ENCODE measurements at regions not wholly inside any gene's neighbourhood (a gene's known extent, or its start where the extent isn't known, plus 50 kb on each side); places are given as distances from the start of the nearest gene placed in this dataset.

DNA sequence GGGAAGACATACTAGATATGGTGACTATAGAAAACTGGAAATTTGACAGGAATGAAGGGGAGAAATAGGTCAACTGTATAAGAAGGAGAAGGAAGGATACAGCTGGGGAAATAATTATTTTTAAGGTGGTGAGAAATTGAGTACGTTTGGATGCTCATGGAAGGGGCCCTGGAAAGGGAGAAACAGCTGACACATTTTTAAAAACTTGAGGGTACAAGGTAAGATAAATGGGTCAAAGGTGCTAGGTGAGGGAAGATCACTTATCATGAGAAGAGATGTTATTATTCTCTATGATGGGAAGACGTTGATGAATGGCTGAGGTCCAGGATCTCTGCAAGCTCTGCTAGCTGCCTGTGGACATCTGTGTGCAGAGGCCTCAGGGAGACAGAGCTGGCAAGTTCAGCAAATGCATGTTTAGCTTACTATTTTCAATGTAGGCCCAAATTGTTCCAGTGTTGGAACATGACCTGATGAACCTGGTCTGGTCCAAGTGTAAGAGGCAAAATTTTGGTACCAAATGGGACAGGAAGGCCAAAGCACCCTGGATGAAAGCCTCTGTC is 181.7 kb downstream of the MTRR start:
- FAIRE-seq, result no peak

DNA sequence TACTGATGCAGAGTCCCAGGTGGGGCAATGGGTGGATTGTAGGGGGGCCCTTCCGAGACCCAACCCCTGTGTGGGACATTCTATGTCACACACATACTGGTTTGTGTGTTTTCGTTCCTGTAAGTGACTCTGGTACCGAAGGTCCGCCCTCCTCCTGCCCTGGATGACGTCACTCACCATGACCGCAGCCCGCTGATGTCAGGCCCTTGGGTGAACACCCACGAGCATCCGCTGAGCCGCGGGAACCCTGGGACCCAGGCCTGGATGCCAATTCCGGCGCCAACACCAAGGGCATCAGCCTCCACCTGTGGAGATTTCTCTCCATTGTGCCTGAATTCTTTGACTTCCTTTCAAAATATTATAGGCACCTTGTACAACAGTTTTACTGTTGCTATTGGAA is 184.3 kb downstream of the MTRR start:
- FAIRE-seq, result no peak

DNA sequence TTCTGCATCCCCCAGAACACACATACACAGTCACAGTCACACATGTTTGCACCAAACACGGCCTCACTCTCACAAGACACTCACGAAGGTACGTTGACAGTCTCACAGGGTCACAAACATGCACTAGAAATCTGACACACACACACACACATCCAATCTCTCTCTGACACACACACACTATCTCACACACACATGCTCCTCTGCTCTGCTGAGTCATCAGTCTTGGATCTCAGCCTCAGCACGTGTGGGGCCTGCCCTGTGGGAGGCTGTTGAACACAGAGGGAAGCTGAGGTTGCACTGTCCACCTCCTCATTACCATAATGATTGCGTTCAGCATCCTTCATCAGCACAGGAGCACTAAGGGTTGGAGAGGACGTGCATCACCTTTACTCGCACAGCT is 188.8 kb downstream of the MTRR start:
- FAIRE-seq, result no peak

DNA sequence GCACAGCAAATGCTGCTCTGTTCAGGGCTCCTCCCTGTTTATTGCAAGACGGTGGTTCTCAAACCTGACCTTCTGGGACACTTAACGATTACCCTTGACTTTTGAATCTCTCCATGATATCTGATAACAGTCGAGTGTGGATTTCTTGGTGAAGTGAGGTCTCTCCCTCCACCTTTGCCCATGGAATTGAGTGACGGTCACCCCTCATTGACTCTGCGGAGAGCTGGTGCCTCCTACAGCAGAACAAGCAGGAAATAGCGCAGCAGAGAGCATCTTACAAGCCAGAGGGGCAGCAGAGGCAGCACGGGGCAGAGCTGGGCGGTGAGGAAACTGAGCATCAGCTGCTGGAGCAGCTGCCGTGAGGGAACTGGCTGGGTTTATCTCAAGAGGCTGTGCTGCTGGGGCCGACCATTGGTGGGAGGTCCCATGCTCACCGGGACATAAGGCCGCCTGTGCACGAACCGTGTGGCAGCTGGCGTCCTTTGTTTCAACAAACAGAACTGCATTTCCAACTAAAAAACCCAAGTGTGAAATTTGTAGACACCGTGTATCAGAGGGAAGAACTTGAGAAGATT is 189.8 kb downstream of the MTRR start:
- FAIRE-seq, result no peak

- no peak for FAIRE-seq
Measured at GRCh38 chr5:8059337-8059736, 190.4 kb downstream of the MTRR start.

GRCh38 chr5:8060235-8060952 is 191.4 kb downstream of the MTRR start:
- no peak for FAIRE-seq

GRCh38 chr5:8060953-8061429 is 192.0 kb downstream of the MTRR start:
- no peak for FAIRE-seq

GRCh38 chr5:8062521-8062920 is 193.6 kb downstream of the MTRR start:
- no peak for FAIRE-seq

DNA sequence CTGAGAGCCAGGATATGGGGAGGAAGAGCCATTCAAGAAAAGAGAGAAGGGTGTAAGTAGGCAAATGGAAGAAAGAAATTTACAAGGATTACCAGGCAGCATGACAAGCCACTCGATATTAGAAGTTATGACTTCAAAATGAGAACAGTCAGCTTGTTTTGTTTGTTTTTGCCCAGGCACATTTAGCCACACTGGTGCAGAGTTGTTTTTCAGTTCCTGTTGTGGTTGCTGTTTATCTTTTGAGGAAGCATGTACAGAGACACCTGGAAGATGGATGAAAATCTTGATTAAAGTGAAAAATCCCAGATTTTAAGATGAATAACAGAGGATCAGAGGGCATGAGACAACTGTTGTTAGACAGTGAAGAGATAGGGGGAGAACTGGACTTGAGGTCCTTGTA is 199.1 kb downstream of the MTRR start:
- FAIRE-seq, result no peak

- no peak for FAIRE-seq
Measured at GRCh38 chr5:8070138-8070537, 201.2 kb downstream of the MTRR start.

GRCh38 chr5:8079056-8079455 is 210.1 kb downstream of the MTRR start:
- FAIRE-seq, result no peak

DNA sequence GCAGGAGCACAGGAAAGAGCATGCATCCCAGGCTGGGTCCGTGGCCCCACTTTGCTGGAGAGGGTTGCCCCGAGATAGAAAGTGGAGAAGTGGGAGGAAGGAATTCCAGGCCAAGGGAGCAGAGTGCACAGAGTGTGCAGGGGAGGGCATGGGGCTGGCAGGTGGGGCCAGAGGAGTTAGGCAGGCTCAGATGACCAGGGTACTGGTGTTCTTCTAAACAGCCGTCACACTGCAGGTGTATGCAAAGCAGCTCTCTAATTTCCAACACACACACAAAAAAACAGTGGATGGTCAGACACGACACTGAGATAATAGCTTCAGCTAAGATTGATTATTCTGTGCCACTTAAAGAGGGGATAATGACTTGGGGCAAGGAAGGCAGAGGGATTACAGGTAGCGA is 212.2 kb downstream of the MTRR start:
- no peak for FAIRE-seq

DNA sequence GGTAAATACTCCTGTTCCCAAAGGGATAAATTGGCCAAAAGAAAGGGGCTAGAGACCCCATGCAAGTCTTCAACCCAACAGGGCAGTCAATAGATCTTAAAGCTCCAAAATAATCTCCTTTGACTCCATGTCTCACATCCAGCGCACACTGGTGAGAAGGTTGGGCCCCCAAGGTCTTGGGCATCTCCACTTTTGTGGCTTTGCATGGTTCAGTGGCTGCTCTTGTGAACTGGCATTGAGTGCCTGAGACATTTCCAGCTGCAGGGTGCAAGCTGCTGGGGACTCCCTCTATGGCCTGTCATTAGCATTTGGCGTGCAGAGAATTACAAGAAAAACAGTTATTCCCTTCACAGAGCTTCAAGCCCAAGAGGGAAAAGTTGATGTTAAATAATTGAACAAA is 224.7 kb downstream of the MTRR start:
- no peak for FAIRE-seq

- no peak for FAIRE-seq
Measured at GRCh38 chr5:8094304-8094703, 225.4 kb downstream of the MTRR start.

DNA sequence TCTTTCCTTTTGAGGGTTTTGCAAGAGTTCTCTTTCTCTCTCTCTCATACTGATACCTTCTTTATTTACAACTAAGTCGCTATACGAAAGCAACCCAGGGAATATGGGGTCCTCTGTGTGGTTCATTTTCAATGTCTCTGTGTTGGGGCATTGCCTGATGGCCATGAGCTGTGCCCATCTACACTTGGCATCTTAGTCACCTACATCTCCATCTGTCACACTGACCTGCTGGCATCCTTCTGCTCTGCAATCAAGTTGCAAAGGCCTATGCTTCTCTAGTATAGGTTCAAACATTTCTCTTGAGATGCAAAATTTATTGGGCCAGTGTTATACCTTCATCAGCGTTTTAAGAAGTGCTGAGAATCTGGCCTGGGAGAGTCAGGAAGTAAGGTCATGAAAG is 228.2 kb downstream of the MTRR start:
- FAIRE-seq, result no peak

DNA sequence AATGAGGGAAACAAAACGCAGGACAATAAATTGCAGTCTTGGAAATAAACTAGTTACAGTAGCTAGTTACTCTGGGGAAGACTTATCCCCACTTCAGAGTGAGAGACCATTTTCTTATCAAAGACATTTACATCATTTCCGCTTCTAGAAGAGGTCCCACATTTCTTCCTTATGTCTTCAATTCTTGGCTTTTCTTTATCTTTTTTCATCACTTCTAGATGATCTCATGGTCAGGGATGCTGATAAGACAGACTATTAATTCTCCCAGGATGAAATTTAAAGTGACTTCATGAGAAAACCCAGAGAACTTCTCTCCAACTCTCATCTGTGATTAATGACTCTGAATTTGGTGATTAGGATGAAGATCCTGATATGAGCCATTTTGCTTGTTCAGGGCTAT is 229.1 kb downstream of the MTRR start:
- FAIRE-seq, result no peak

DNA sequence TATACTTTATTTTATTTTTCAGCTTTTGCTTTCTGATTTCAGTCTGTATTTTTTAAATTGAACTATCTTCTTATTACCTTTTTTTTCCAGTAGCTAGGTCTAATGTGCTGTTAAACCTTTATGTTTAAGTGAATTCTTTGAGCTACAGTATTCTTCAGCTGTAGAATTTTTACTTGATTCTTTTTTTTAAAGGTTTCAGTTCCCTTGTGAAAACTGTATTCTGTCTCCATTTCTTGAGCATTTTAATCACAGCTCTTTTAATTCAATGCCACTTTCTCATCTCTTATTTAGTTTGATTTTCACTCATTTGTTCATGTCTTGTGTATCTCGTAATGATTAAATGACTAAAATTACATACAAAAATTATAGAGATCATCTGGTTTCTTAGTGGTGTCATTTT is 233.8 kb downstream of the MTRR start:
- FAIRE-seq, result no peak

DNA sequence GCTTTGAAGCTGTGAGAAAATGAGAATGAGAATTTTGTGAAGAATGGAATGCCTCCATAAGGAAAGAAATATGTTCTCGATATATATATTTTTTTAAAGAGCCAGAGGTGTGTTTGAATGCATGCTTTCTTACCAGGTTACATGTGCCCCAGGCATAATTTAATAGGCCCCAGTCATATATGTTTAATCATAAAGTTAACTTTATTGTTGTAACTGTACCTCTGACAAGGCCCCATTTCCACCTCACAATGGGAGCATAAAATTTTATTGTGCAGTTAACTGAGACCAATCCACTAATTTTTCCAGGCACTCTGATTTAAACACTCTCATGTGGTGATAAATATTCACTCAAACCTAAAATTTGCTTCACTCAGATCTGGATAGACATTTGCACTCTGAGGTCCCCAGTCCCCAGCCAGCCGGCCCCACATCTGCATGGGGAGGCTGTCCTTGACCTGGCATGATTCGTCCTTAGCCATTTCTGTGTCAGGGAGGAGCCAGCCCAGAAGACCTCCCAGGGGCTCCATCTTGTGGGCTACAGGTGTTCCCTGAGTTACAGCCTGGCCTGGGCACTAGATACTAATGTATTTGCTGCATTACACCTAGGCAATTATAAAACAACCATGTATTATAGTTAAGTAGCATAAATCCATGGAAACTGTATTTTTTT is 245.8 kb downstream of the MTRR start:
- FAIRE-seq, result no peak

- FAIRE-seq, result no peak
Measured at GRCh38 chr5:8123559-8123958, 254.6 kb downstream of the MTRR start.

DNA sequence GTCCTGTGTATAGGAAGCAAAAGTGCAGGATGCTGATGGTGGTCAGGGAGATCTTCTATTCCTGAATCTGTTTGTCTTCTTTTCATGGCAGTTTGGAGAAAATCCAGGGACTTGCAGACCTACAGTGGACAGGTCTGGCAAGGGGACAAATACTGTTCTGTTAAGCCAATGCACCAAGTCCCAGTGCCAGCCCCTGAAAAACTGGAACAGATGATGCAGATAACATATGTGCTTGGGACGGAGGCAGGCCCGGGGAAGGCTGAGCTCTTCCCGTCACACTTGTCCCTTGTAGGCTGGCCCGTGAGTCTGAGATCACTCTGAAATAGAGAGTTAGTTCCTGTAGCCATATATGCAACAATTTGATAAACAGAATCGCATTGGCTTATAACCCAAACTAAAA is 265.7 kb downstream of the MTRR start:
- no peak for FAIRE-seq

DNA sequence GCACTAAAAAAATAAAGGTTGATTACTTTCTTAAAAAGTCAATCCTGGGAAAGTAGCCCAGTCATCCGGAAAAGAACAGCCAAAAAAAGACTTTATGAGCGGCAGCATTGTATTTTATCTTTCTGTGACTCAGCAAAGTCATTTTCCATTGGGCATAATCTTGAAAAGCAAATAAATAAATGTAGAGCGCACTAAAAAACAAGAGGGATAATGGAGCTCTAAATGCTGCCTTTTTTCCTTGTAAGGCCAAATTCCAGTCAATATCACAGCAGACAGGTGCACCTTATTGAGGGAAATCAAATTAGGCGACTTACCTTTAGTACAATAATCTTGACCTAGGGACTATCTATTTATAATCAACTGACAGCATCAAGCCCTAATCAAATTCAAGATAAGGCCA is 266.8 kb downstream of the MTRR start:
- FAIRE-seq, result no peak

DNA sequence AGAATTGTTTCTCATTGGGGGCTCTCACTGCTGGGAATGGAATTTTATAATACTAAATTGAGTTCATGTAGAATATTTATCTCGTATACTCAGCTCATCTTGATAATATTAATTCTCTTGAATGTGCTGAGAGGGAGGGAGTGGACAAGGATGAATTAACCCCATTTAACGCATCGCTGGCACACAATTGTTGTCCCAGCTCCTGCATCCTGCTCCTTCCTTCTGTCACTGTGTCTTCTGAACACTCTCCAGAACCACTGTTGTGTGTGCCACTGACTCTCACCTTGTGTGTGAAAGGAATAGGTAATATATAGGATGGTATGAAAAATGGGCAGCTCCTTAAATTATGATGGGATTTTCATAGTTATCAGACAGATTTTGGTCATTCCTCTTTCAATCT is 267.3 kb downstream of the MTRR start:
- FAIRE-seq, result no peak

DNA sequence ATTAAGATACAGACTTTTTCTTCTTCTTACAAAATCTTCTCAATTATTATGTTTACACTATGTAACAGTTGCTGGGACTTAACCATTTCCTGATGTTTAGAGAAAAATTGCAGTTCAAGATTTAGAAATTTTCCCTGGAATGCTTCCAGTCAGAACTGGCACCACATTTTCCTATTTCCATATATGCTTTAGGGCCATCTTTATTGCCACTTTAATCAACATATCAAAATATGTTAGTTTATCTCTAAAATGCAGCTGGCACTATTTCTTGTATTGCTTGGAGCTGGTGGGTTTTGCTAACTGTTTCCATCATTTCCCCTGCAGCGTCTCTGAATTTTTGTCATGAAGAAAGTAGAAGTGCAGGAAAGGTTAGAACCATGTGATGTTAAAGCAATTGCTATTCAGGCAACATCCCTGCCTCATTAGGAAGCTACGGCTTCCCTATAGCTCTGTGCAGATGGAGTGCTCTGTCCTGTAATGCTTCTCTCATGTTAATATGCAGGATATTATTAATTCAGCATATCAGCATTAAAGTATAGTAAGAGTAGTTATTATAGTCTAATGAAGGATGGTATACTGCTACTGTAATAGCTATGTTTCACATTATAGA is 269.1 kb downstream of the MTRR start:
- FAIRE-seq, result no peak

GRCh38 chr5:8138884-8139283 is 269.9 kb downstream of the MTRR start:
- FAIRE-seq, result no peak

All from colon (tissue), 2 donors.